HepG2 (cell line): ENCODE measurements at regions not wholly inside any gene's neighbourhood (a gene's known extent, or its start where the extent isn't known, plus 50 kb on each side); places are given as distances from the start of the nearest gene placed in this dataset.

Experiments used
- ATAC-seq: fragments of 200-7000 bp; cut with Tn5 transposase; 3 replicates; pipeline ENCODE4 v1.9.1; 2020; ENCODE audit warnings: mild to moderate bottlenecking, moderate library complexity
- BruUV-seq: library from RNA; stranded (reverse); fragments of 400-500 nt; replicated peaks from 2 replicates; lab custom pipeline; 2021; lab: Mats Ljungman, UMichigan
- CTCF ChIA-PET: fragments of 300-600 bp; formaldehyde crosslinking; extraction: SDS; loops from one replicate; lab custom pipeline; 2021; ENCODE audit warnings: low total read pairs, inconsistent platforms, low intra/inter-chr PET ratio; lab: Yijun Ruan, JAX
- POLR2A ChIA-PET: fragments of 350-600 bp; sonication (Branson Sonifier 250); formaldehyde crosslinking; loops from one replicate; lab custom pipeline; 2020; ENCODE audit warnings: antibody characterized with exemption, inconsistent platforms; lab: Yijun Ruan, JAX
- DNase-seq: peaks from one replicate; pipeline ENCODE4 v3.0.0-alpha.2; 2015; ENCODE audit warnings: low spot score
- FAIRE-seq: peaks from 3 replicates; lab custom pipeline; 2011; peaks lifted over from hg19 to GRCh38; lab: Jason Lieb, UNC
- H2AFZ ChIP-seq: one replicate; pipeline ENCODE4 v1.6.1; 2011; ENCODE audit warnings: low read length, inconsistent platforms
- H3K27ac ChIP-seq: fragments of 300-600 bp; 3 replicates; pipeline ENCODE4 v1.8.0; 2011; ENCODE audit warnings: mixed run types, mild to moderate bottlenecking, mixed read lengths, low read length, inconsistent platforms; ENCODE audit not compliant: insufficient read depth; ENCODE audit errors: extremely low read length
- H3K27me3 ChIP-seq, 2 experiments: fragments of 200-600 bp in 1 of 2; 2 replicates in 1 of 2; 3 replicates in 1 of 2; pipeline versions ENCODE4 v1.6.0 to v1.8.0; 2011; ENCODE audit warnings: low read length in 2 of 2, mild to moderate bottlenecking in 2 of 2, moderate library complexity in 2 of 2, inconsistent platforms in 1 of 2; ENCODE audit not compliant: insufficient read depth in 2 of 2, control insufficient read depth in 1 of 2
- H3K36me3 ChIP-seq, 2 experiments: fragments of 200-600 bp in 1 of 2; replicated peaks in 1 of 2; 2 replicates in 1 of 2; 3 replicates in 1 of 2; pipeline versions ENCODE4 v1.5.1 to v1.8.0; 2011; ENCODE audit warnings: low read length in 2 of 2, inconsistent platforms in 1 of 2; ENCODE audit not compliant: insufficient read depth in 2 of 2, control insufficient read depth in 1 of 2
- H3K4me1 ChIP-seq: 2 replicates; pipeline ENCODE4 v1.5.1; 2012; ENCODE audit warnings: low read length, inconsistent platforms; ENCODE audit not compliant: insufficient read depth
- H3K4me2 ChIP-seq: 2 replicates; pipeline ENCODE4 v1.6.0; 2011; ENCODE audit warnings: low read depth, low read length, inconsistent platforms
- H3K4me3 ChIP-seq, 3 experiments: fragments of 200-600 bp in 1 of 3; sonication (generic), shearing (Covaris generic) in 1 of 3; replicated peaks in 1 of 3; 2 replicates each; pipeline ENCODE4 v1.5.1; 2011 to 2016; ENCODE audit warnings: low read length in 3 of 3, inconsistent platforms in 2 of 3, low read depth in 2 of 3, mild to moderate bottlenecking in 2 of 3, control low read depth in 1 of 3, mixed read lengths in 1 of 3; ENCODE audit not compliant: insufficient read depth in 1 of 3
- H3K79me2 ChIP-seq: one replicate; pipeline ENCODE4 v1.6.1; 2011; ENCODE audit warnings: low read length, inconsistent platforms; ENCODE audit not compliant: insufficient read depth
- H3K9ac ChIP-seq: 2 replicates; pipeline ENCODE4 v1.6.0; 2011; ENCODE audit warnings: mild to moderate bottlenecking, low read depth, low read length, inconsistent platforms; ENCODE audit not compliant: insufficient read depth
- H3K9me3 ChIP-seq: 2 replicates; pipeline ENCODE4 v1.5.1; 2012; ENCODE audit warnings: mild to moderate bottlenecking, low read length
- H4K20me1 ChIP-seq: 2 replicates; pipeline ENCODE4 v1.6.0; 2011; ENCODE audit warnings: inconsistent platforms, mild to moderate bottlenecking, low read length, moderate library complexity; ENCODE audit not compliant: insufficient read depth
- FOXA1 ChIP-seq, 2 experiments: fragments of 450-650 bp in 1 of 2; sonication (generic) in 1 of 2; formaldehyde crosslinking in 1 of 2; IDR thresholded peaks; 2 replicates each; pipeline versions ENCODE4 v1.4.0 to v1.6.1; 2016 to 2020; ENCODE audit warnings: missing genetic modification reagents in 1 of 2
- SIX1 ChIP-seq: sonication (generic); formaldehyde crosslinking; IDR thresholded peaks from 2 replicates; pipeline ENCODE4 v1.4.0; 2020; ENCODE audit warnings: missing genetic modification reagents, borderline replicate concordance
- U2AF1 ChIP-seq: fragments of 200-400 bp; formaldehyde crosslinking; optimal IDR thresholded peaks from 2 replicates; pipeline ENCODE3; 2017; ENCODE audit warnings: mild to moderate bottlenecking, low read depth, low read length
- XRCC5 ChIP-seq: fragments of 200-400 bp; formaldehyde crosslinking; optimal IDR thresholded peaks from 2 replicates; pipeline ENCODE3; 2017; ENCODE audit warnings: mild to moderate bottlenecking, low read length
- ZMYM3 ChIP-seq: sonication (generic); formaldehyde crosslinking; IDR thresholded peaks from 2 replicates; pipeline ENCODE4 v1.5.1; 2020; ENCODE audit warnings: mild to moderate bottlenecking, missing genetic modification reagents
- ZNF335 ChIP-seq: sonication (generic); formaldehyde crosslinking; IDR thresholded peaks from 2 replicates; pipeline ENCODE4 v1.4.0; 2020; ENCODE audit warnings: missing genetic modification reagents
- ZNF552 ChIP-seq: sonication (generic); formaldehyde crosslinking; IDR thresholded peaks from 2 replicates; pipeline ENCODE4 v1.9.0; 2022; ENCODE audit warnings: missing genetic modification reagents, mild to moderate bottlenecking, borderline replicate concordance
- ZSCAN12 ChIP-seq: sonication (generic); formaldehyde crosslinking; IDR thresholded peaks from 2 replicates; pipeline ENCODE4 v1.9.0; 2021; ENCODE audit warnings: mild to moderate bottlenecking, missing genetic modification reagents
- WGBS: methylation state at CpG from one replicate; pipeline ENCODE4 v1.1.6; 2017; ENCODE audit warnings: low lambda C conversion rate; 5-methylcytosine and 5-hydroxymethylcytosine counted together
- in situ Hi-C: cut with HindIII; loops from 2 replicates; pipeline ENCODE4 v1.10.0; 2017; ENCODE audit warnings: low pct_unique_long_range_greater_than_20kb; ENCODE audit not compliant: extremely low pct_ligation_motif_present
- intact Hi-C: fragments of 100-400 bp; cut with micrococcal nuclease; formaldehyde crosslinking; loops from one replicate; pipeline ENCODE4 v1.10.0; 2022; ENCODE audit not compliant: unreplicated experiment
- TF ChIP-seq, protein P1 (sequence below): sonication (generic); formaldehyde crosslinking; IDR thresholded peaks from 2 replicates; pipeline ENCODE4 v1.4.0; 2020; ENCODE audit warnings: mild to moderate bottlenecking, missing genetic modification reagents

DNA sequence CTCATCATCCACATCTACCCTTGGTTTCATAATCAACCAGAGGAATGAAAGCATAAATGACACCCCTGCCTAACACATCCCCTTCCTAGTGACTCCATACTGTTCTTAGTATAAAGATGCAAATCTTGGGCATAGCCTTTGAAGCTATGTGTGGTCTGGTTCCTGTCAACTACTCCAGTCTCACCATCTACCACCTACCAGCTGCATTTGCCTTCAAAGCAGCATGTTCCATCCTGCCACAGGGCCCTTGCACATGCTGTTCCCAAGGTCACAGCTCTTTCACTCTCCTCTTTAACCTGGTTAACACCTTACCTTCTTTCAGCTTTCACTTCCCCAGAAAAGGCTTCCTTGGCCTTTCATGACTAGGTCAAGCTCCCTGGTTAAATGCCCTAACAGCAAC lies 62.3 kb upstream of the ARHGEF3 start:
- in situ Hi-C loops: no loop called here

GRCh38 chr3:56862352-56863062 lies 60.8 kb upstream of the ARHGEF3 start:
- peak; percentile 87 for ATAC-seq
- POLR2A ChIA-PET: no interaction called here
- H2AFZ ChIP-seq: no peak overlapping the region
- in situ Hi-C loops: no loop called here
- CTCF ChIA-PET: no interaction called here
- no peaks in the 10 kb centered on the region for H3K9me3 ChIP-seq
- BruUV-seq: no TSS peak
- H4K20me1 ChIP-seq: no peaks in the 10 kb centered on the region
- peak overlapping the region; percentile 26; the same call in 1 of the 2 replicates for H3K9ac ChIP-seq
- H3K27ac ChIP-seq: peak overlapping the region; percentile 55
- intact Hi-C loops: no loop called here
- no peaks in the 10 kb centered on the region for H3K27me3 ChIP-seq
- 37% methylated on average over 6 of the region's 6 CpGs for WGBS
- H3K4me3 ChIP-seq: peak overlapping the region in 1 of 3 experiments; percentile 18; a peak in 1 of 6 replicates
- no peaks in the 10 kb centered on the region for H3K36me3 ChIP-seq
- peak overlapping the region; percentile 58 for H3K4me2 ChIP-seq
- H3K79me2 ChIP-seq: no peaks in the 10 kb centered on the region
- DNase-seq: peak; percentile 88
- H3K4me1 ChIP-seq: peaks cover 55% of the 10 kb centered on the region
- FAIRE-seq: peak; percentile 81
- TF ChIP-seq ZNF552 (no peak), FOXA1 (IDR thresholded peaks at IDR 0.05) (no peak), FOXA1 (CRISPR knock-in tag; IDR thresholded peaks at IDR 0.05) (peak; percentile 59; the same call in 1 of the 2 replicates), ZSCAN12 (CRISPR knock-in tag) (no peak), SIX1 (CRISPR knock-in tag) (peak; percentile 33; the same call in 1 of the 2 replicates), XRCC5 (peak; percentile 42)
- TF ChIP-seq, protein P1, sequence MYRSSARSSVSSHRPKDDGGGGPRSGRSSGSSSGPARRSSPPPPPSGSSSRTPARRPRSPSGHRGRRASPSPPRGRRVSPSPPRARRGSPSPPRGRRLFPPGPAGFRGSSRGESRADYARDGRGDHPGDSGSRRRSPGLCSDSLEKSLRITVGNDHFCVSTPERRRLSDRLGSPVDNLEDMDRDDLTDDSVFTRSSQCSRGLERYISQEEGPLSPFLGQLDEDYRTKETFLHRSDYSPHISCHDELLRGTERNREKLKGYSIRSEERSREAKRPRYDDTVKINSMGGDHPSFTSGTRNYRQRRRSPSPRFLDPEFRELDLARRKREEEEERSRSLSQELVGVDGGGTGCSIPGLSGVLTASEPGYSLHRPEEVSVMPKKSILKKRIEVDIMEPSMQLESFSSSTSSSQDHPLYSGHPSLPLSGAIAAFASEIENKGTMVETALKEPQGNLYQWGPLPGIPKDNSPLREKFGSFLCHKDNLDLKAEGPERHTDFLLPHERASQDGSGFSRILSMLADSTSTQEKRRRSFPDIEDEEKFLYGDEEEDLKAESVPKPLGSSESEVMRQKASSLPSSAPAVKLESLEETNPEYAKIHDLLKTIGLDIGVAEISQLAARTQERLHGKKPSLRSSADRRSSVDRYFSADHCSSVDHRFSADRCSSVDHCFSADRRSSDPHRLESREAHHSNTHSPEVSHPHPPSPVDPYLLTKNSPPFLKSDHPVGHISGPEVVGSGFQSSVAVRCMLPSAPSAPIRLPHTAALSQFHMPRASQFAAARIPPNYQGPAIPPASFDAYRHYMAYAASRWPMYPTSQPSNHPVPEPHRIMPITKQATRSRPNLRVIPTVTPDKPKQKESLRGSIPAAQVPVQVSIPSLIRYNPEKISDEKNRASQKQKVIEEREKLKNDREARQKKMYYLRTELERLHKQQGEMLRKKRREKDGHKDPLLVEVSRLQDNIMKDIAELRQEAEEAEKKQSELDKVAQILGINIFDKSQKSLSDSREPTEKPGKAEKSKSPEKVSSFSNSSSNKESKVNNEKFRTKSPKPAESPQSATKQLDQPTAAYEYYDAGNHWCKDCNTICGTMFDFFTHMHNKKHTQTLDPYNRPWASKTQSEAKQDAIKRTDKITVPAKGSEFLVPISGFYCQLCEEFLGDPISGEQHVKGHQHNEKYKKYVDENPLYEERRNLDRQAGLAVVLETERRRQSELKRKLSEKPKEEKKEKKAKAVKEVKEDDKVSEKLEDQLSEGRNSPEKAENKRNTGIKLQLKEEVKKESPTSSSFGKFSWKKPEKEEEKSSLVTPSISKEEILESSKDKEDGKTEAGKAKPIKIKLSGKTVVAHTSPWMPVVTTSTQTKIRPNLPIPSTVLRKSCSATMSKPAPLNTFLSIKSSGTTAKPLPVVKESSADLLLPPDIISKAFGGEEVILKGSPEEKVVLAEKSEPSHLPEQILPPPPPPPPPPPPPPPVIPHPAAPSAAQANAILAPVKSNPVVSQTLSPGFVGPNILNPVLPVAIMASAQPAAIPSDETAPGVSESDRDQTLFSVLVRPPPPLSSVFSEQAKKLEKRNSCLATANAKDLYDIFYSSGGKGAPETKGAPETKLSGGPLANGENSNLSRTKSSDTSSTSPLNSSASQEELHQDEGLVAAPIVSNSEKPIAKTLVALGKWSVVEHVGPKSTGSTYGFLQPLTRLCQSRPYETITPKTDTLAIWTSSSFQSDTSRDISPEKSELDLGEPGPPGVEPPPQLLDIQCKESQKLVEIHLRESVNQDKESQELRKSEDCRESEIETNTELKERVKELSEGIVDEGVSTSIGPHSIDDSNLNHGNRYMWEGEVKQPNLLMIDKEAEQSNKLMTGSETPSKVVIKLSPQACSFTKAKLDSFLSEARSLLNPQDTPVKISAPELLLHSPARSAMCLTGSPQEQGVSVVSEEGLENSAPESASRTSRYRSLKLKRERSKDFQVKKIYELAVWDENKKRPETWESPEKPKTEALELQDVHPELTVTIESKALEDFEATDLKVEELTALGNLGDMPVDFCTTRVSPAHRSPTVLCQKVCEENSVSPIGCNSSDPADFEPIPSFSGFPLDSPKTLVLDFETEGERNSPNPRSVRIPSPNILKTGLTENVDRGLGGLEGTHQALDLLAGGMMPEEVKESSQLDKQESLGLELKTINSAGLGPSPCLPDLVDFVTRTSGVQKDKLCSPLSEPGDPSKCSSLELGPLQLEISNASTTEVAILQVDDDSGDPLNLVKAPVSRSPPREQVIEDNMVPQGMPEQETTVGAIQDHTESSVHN (CRISPR knock-in tag): no peak

More for the DNA sequence above, 62.3 kb upstream of the ARHGEF3 start:
- peaks cover 41% of the 10 kb centered on the region for H3K4me1 ChIP-seq
- H3K9me3 ChIP-seq: no peaks in the 10 kb centered on the region
- intact Hi-C loops: no loop called here
- no peak for DNase-seq
- H4K20me1 ChIP-seq: no peaks in the 10 kb centered on the region
- H3K4me2 ChIP-seq: no peak overlapping the region
- TF ChIP-seq ZMYM3 (CRISPR knock-in tag): peak; percentile 69
- no peak for TF ChIP-seq ZNF335 (CRISPR knock-in tag)
- no peak for TF ChIP-seq U2AF1
- TF ChIP-seq, all 625 proteins: peak for 1
- Histone ChIP-seq H3K27ac (no peak overlapping the region), H3K9ac (no peak overlapping the region), H3K27me3 (no peaks in the 10 kb centered on the region), H3K36me3 (no peaks in the 10 kb centered on the region), H2AFZ (no peak overlapping the region), H3K79me2 (no peaks in the 10 kb centered on the region), H3K4me3 (no peak overlapping the region)
- no peak for FAIRE-seq
- ATAC-seq: no peak
- BruUV-seq: no TSS peak
- ChIA-PET CTCF (no interaction called here), POLR2A (no interaction called here)
